NCI-H345 treated with DMSO at 0.1 percent for 48 hours (cell line): ENCODE measurements at regions not wholly inside any gene's neighbourhood (a gene's known extent, or its start where the extent isn't known, plus 50 kb on each side); places are given as distances from the start of the nearest gene placed in this dataset.
"Not testable (repeated sequence)": the region's sequence is repeated elsewhere in the genome, so short reads cannot be mapped to it uniquely, and the experiment has no call there.

Source experiments
- DNase-seq: peaks from one replicate; lab custom pipeline; 2025; ENCODE audit not compliant: unreplicated experiment; lab: John Stamatoyannopoulos, UW

GRCh38 chrX:94576367-94577004, 902.5 kb downstream of the FAM133A start:
- DNase-seq = no peak

- DNase-seq = no peak
These were observed 926.1 kb downstream of the FAM133A start for GRCh38 chrX:94600077-94600476.

GRCh38 chrX:94612140-94612539, 938.1 kb downstream of the FAM133A start:
- DNase-seq = no peak

GRCh38 chrX:94633237-94633636, 959.2 kb downstream of the FAM133A start:
- no peak for DNase-seq

- no peak for DNase-seq
These were observed 961.0 kb downstream of the FAM133A start for GRCh38 chrX:94635003-94635402.

- no peak for DNase-seq
These were observed 971.7 kb downstream of the FAM133A start for GRCh38 chrX:94645726-94646125.

- DNase-seq = no peak
These were observed 981.2 kb downstream of the FAM133A start for GRCh38 chrX:94655180-94655579.

GRCh38 chrX:94662689-94663088, 988.7 kb downstream of the FAM133A start:
- no peak for DNase-seq

GRCh38 chrX:94676285-94676684, 1002.3 kb downstream of the FAM133A start:
- no peak for DNase-seq

- DNase-seq = no peak
These were observed 1012.1 kb downstream of the FAM133A start for GRCh38 chrX:94686071-94686470.

- DNase-seq = no peak
These were observed 1021.9 kb downstream of the FAM133A start for GRCh38 chrX:94695910-94696309.

- not testable (repeated sequence) for DNase-seq
These were observed 1030.6 kb downstream of the FAM133A start for GRCh38 chrX:94704348-94705256.

- DNase-seq = no peak
These were observed 1047.4 kb downstream of the FAM133A start for GRCh38 chrX:94721386-94721785.

- no peak for DNase-seq
These were observed 1048.6 kb downstream of the FAM133A start for GRCh38 chrX:94722578-94722977.

GRCh38 chrX:94742772-94743171, 1068.8 kb downstream of the FAM133A start:
- no peak for DNase-seq

GRCh38 chrX:94743478-94743877, 1069.5 kb downstream of the FAM133A start:
- DNase-seq = no peak

GRCh38 chrX:94744786-94745185, 1070.8 kb downstream of the FAM133A start:
- DNase-seq = no peak

GRCh38 chrX:94751611-94752010, 1077.6 kb downstream of the FAM133A start:
- DNase-seq = no peak

- DNase-seq = no peak
These were observed 1078.6 kb downstream of the FAM133A start for GRCh38 chrX:94752434-94753169.

GRCh38 chrX:94758130-94758529, 1084.1 kb downstream of the FAM133A start:
- no peak for DNase-seq

- DNase-seq = no peak
These were observed 1101.6 kb downstream of the FAM133A start for GRCh38 chrX:94775640-94776039.

GRCh38 chrX:94813541-94813940, 1139.5 kb downstream of the FAM133A start:
- DNase-seq = no peak
